Nephron progenitor cell (in vitro differentiated cells): ENCODE measurements at regions not wholly inside any gene's neighbourhood (a gene's known extent, or its start where the extent isn't known, plus 50 kb on each side); places are given as distances from the start of the nearest gene placed in this dataset.

Experiments used
- DNase-seq: peaks from one replicate; pipeline ENCODE4 v3.0.0; 2021
- H3K27ac Mint-ChIP-seq: 2 replicates; pipeline ENCODE4 v1.8.0; 2021; ENCODE audit warnings: mild to moderate bottlenecking, moderate library complexity, mixed read lengths
- H3K27me3 Mint-ChIP-seq: 2 replicates; pipeline ENCODE4 v1.8.0; 2021; ENCODE audit warnings: mild to moderate bottlenecking, low read depth, mixed read lengths; ENCODE audit not compliant: poor library complexity
- H3K36me3 Mint-ChIP-seq: 2 replicates; pipeline ENCODE4 v1.8.0; 2021; ENCODE audit warnings: low read depth, mixed read lengths
- H3K4me1 Mint-ChIP-seq: 2 replicates; pipeline ENCODE4 v1.8.0; 2021; ENCODE audit warnings: mixed read lengths
- H3K4me3 Mint-ChIP-seq: 2 replicates; pipeline ENCODE4 v1.8.0; 2021; ENCODE audit warnings: mild to moderate bottlenecking, moderate library complexity, mixed read lengths
- H3K9me3 Mint-ChIP-seq: 2 replicates; pipeline ENCODE4 v1.8.0; 2021; ENCODE audit warnings: mild to moderate bottlenecking, moderate library complexity, mixed read lengths
- CTCF ChIP-seq: fragments of 200-600 bp; sonication (generic); IDR thresholded peaks from 2 replicates; pipeline ENCODE4 v1.5.0; 2021; ENCODE audit warnings: antibody characterized with exemption

GRCh38 chrX:10759141-10759799, 138.9 kb upstream of the MID1 start:
- peaks cover 16% of the 10 kb centered on the region for H3K9me3 Mint-ChIP-seq
- no peaks in the 10 kb centered on the region for H3K36me3 Mint-ChIP-seq
- H3K4me3 Mint-ChIP-seq, result no peak overlapping the region
- DNase-seq, result no peak
- H3K4me1 Mint-ChIP-seq, result peaks cover 39% of the 10 kb centered on the region
- H3K27me3 Mint-ChIP-seq, result peaks cover 2% of the 10 kb centered on the region
- TF ChIP-seq CTCF, result no peak
- no peak overlapping the region for H3K27ac Mint-ChIP-seq

DNA sequence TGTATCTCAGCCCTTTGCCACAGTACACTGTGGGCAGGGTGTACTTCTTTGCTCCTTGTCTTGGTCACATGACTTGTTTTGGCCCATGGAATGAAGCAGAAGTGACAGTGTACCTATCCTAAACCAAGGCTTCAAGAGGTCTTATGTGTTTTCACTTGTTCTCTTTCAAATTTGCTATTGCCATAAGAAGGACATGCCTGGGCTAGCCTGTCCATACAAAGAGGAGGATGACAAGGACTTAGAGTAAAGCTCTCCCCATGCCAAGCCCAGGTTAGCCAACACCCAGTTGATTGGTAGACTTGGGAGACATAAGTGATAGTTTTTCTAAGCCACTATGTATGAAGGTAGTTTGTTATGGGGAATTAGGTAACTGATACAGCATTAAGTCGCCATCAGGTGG, 141.1 kb upstream of the MID1 start:
- Mint-ChIP-seq H3K4me1 (peaks cover 17% of the 10 kb centered on the region), H3K4me3 (no peak overlapping the region), H3K27ac (no peak overlapping the region), H3K9me3 (peaks cover 17% of the 10 kb centered on the region), H3K36me3 (peaks cover 4% of the 10 kb centered on the region), H3K27me3 (peaks cover 2% of the 10 kb centered on the region)
- no peak for TF ChIP-seq CTCF
- no peak for DNase-seq

DNA sequence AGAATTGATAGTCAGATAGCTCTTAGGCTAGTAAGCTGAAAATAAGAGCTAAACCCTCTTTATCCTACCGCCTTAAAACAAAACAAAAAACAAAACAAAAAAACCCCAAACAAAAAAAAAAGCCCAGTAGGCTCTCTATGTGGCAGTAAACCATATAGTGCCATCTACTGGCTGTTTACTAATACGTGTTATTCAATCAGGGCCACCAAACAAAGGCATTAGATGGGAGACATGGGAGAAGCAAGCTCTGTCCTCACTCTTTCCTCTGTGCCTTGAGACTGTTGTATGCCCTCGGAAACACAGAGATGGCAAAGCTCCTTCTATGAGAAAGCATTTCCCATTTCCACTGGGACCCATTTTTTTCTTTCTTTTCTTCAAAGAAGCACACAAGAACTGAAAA, 148.8 kb upstream of the MID1 start:
- H3K4me1 Mint-ChIP-seq, result peaks cover 28% of the 10 kb centered on the region
- H3K27me3 Mint-ChIP-seq, result no peaks in the 10 kb centered on the region
- DNase-seq, result peak; percentile 9
- H3K9me3 Mint-ChIP-seq, result peaks cover 15% of the 10 kb centered on the region
- TF ChIP-seq CTCF, result peak; percentile 44
- H3K4me3 Mint-ChIP-seq, result peak overlapping the region; percentile 71
- H3K36me3 Mint-ChIP-seq, result peaks cover 7% of the 10 kb centered on the region
- peak overlapping the region; percentile 95 for H3K27ac Mint-ChIP-seq

GRCh38 chrX:10769696-10770619, 149.6 kb upstream of the MID1 start:
- Mint-ChIP-seq H3K4me1 (peaks cover 29% of the 10 kb centered on the region), H3K27ac (peak overlapping the region; percentile 95), H3K4me3 (peak overlapping the region; percentile 71), H3K36me3 (peaks cover 7% of the 10 kb centered on the region), H3K9me3 (peaks cover 15% of the 10 kb centered on the region), H3K27me3 (no peaks in the 10 kb centered on the region)
- DNase-seq, result peak; percentile 19
- no peak for TF ChIP-seq CTCF

- no peak for DNase-seq
- H3K36me3 Mint-ChIP-seq, result peaks cover 4% of the 10 kb centered on the region
- peaks cover 14% of the 10 kb centered on the region for H3K9me3 Mint-ChIP-seq
- no peak overlapping the region for H3K27ac Mint-ChIP-seq
- H3K4me3 Mint-ChIP-seq, result no peak overlapping the region
- peaks cover 31% of the 10 kb centered on the region for H3K4me1 Mint-ChIP-seq
- no peak for TF ChIP-seq CTCF
- no peaks in the 10 kb centered on the region for H3K27me3 Mint-ChIP-seq
Measured at GRCh38 chrX:10773318-10773717, 152.9 kb upstream of the MID1 start.
